ENCODE measurements at regions not wholly inside any gene's neighbourhood (a gene's known extent, or its start where the extent isn't known, plus 50 kb on each side); places are given as distances from the start of the nearest gene placed in this dataset.

DNA sequence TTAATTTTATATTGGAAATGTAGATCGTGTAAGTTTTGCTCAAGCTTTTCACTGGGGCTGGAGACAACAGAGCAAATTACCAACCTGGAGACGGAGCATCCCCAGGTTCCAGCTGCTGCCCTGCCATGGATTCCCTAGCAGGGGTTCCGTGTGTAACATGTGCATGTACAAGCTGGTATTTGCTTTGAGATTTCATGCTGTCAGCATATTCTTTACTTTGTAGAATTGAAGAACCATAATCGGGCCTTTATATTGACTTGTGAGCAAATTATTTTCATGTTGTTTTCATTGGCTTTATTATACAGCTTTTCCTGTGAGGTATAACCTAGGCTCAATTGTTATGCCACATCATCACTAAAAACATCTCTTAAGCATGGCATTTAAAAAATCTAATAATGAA is 369.2 kb upstream of the COBL start:
- H3K4me1 ChIP-seq: no peaks in the 10 kb centered on the region

DNA sequence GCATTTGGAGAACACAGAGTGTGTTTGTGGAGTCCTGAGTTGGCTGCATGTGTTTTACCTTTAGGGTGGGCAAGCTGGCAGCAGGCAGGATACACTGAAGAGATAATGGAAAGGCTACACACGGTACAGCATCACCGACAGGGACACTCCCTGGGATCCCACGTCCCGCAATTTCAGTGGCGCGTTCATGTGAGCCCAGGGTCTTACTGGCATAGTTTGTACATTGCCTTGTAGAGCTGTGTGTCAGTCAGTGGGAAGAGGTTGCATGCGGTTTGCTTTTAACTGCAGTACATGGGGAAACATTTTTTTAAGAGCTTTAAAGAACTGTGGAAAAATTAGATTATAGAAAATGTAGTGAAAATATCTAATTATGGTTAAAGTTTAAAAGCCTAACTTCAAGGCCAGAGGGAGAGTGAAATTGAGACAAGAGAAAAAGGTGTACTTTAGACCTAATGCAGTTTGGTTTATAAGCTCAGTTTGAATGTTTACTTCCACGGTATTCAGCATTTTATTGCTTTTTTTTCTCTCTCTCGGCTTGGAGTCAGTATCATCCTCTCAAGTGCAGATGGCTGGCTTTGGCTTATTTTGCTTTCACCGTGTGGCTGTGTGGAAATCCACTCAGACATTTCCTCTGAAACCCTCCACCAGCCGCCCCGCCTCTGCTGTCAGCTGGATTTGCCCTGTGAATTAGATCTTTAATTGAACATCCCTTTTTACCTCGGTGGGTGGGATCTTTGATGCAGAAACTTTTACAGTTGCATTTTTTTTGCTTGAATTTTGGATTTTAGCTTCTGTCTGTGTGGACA is 364.2 kb upstream of the COBL start:
- no peaks in the 10 kb centered on the region for H3K9me3 ChIP-seq (ENCODE audit: low read depth)
- TF ChIP-seq, protein P1, sequence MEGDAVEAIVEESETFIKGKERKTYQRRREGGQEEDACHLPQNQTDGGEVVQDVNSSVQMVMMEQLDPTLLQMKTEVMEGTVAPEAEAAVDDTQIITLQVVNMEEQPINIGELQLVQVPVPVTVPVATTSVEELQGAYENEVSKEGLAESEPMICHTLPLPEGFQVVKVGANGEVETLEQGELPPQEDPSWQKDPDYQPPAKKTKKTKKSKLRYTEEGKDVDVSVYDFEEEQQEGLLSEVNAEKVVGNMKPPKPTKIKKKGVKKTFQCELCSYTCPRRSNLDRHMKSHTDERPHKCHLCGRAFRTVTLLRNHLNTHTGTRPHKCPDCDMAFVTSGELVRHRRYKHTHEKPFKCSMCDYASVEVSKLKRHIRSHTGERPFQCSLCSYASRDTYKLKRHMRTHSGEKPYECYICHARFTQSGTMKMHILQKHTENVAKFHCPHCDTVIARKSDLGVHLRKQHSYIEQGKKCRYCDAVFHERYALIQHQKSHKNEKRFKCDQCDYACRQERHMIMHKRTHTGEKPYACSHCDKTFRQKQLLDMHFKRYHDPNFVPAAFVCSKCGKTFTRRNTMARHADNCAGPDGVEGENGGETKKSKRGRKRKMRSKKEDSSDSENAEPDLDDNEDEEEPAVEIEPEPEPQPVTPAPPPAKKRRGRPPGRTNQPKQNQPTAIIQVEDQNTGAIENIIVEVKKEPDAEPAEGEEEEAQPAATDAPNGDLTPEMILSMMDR (IDR thresholded peaks at IDR 0.05): no peak
- TF ChIP-seq EZH2 (IDR thresholded peaks at IDR 0.05): no peak
- no peak for TF ChIP-seq EZH2phosphoT487 (IDR thresholded peaks at IDR 0.05)
- no peaks in the 10 kb centered on the region for H3K36me3 ChIP-seq
- no peaks in the 10 kb centered on the region for H3K27me3 Mint-ChIP-seq (ENCODE audit: insufficient read depth, low read depth)
- H3K27me3 ChIP-seq: no peaks in the 10 kb centered on the region
- no peaks in the 10 kb centered on the region for H3K36me3 Mint-ChIP-seq
- no peaks in the 10 kb centered on the region for H3K79me2 ChIP-seq (ENCODE audit: low read depth)
- H3K4me1 ChIP-seq: no peaks in the 10 kb centered on the region
- H3K4me2 ChIP-seq: no peak overlapping the region
- H4K20me1 ChIP-seq (ENCODE audit: low read depth): no peaks in the 10 kb centered on the region
- no peak overlapping the region for H3K9ac ChIP-seq
- peaks cover 3% of the 10 kb centered on the region for H3K9me3 Mint-ChIP-seq
- no peak for DNase-seq (ENCODE audit: low spot score)
- no peak overlapping the region for H3K4me3 Mint-ChIP-seq
- no peak overlapping the region for H2AFZ ChIP-seq (replicated peaks)
- no peaks in the 10 kb centered on the region for H3F3A ChIP-seq (ENCODE audit: low read depth)
- H3K27ac Mint-ChIP-seq: no peak overlapping the region
- H3K27ac ChIP-seq: no peak overlapping the region
- peaks cover 13% of the 10 kb centered on the region for H3K4me1 Mint-ChIP-seq
- no peak overlapping the region for H3K4me3 ChIP-seq

More for the DNA sequence above, 369.2 kb upstream of the COBL start:
- Histone ChIP-seq H3K4me2 (no peak overlapping the region), H4K20me1 (ENCODE audit: low read depth) (no peaks in the 10 kb centered on the region), H3K36me3 (no peaks in the 10 kb centered on the region), H3K79me2 (ENCODE audit: low read depth) (no peaks in the 10 kb centered on the region), H3K9me3 (ENCODE audit: low read depth) (no peaks in the 10 kb centered on the region), H3K4me3 (no peak overlapping the region), H3F3A (ENCODE audit: low read depth) (no peaks in the 10 kb centered on the region), H3K27ac (no peak overlapping the region), H3K27me3 (no peaks in the 10 kb centered on the region), H2AFZ (replicated peaks) (no peak overlapping the region), H3K9ac (no peak overlapping the region)
- Mint-ChIP-seq H3K27ac (no peak overlapping the region), H3K4me1 (peaks cover 4% of the 10 kb centered on the region), H3K36me3 (no peaks in the 10 kb centered on the region), H3K27me3 (ENCODE audit: insufficient read depth, low read depth) (peaks cover 4% of the 10 kb centered on the region), H3K9me3 (peaks cover 3% of the 10 kb centered on the region), H3K4me3 (no peak overlapping the region)
- TF ChIP-seq EZH2 (IDR thresholded peaks at IDR 0.05): no peak
- TF ChIP-seq, protein P1 (IDR thresholded peaks at IDR 0.05): no peak
- TF ChIP-seq EZH2phosphoT487 (IDR thresholded peaks at IDR 0.05): no peak
- no peak for DNase-seq (ENCODE audit: low spot score)

DNA sequence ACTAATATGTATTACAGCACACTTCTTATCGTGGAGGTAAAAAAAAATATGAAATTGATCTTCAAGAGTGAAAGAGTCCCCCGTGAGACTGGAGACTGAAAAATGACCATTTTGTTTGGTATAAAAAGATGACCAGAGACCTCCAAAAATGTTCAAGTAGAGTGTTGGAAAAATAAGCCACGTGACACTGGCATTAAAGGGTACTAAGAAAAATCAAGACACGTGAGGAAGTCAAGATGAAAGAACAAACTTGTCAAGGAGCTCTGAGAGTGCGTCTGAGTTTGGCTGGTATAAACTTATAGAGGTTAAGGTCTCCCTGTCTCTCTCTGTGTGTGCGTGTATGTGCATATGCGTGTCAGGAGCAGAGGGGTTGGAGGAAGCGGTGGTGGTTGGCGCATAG is 362.7 kb upstream of the COBL start:
- TF ChIP-seq EZH2phosphoT487 (IDR thresholded peaks at IDR 0.05): no peak
- TF ChIP-seq, protein P1 (IDR thresholded peaks at IDR 0.05): no peak
- no peak for TF ChIP-seq EZH2 (IDR thresholded peaks at IDR 0.05)
- Mint-ChIP-seq H3K4me1 (peaks cover 13% of the 10 kb centered on the region), H3K27ac (no peak overlapping the region), H3K27me3 (ENCODE audit: insufficient read depth, low read depth) (no peaks in the 10 kb centered on the region), H3K36me3 (no peaks in the 10 kb centered on the region), H3K9me3 (peaks cover 3% of the 10 kb centered on the region), H3K4me3 (no peak overlapping the region)
- H4K20me1 ChIP-seq (ENCODE audit: low read depth): no peaks in the 10 kb centered on the region
- H3K36me3 ChIP-seq: no peaks in the 10 kb centered on the region
- H3K27ac ChIP-seq: no peak overlapping the region
- no peak for DNase-seq (ENCODE audit: low spot score)
- no peak overlapping the region for H3K9ac ChIP-seq
- no peaks in the 10 kb centered on the region for H3K9me3 ChIP-seq (ENCODE audit: low read depth)
- no peaks in the 10 kb centered on the region for H3K27me3 ChIP-seq
- H3F3A ChIP-seq (ENCODE audit: low read depth): no peaks in the 10 kb centered on the region
- no peak overlapping the region for H3K4me3 ChIP-seq
- no peak overlapping the region for H3K4me2 ChIP-seq
- H2AFZ ChIP-seq (replicated peaks): no peak overlapping the region
- no peaks in the 10 kb centered on the region for H3K4me1 ChIP-seq
- no peaks in the 10 kb centered on the region for H3K79me2 ChIP-seq (ENCODE audit: low read depth)

Data from neural progenitor cell (in vitro differentiated cells).